SIG-M5 treated with dmso at 0.1 percent for 504 hours (cell line): ENCODE measurements at regions not wholly inside any gene's neighbourhood (a gene's known extent, or its start where the extent isn't known, plus 50 kb on each side); places are given as distances from the start of the nearest gene placed in this dataset.

Source experiments
- DNase-seq: peaks from one replicate; lab custom pipeline; 2025; ENCODE audit not compliant: unreplicated experiment; lab: John Stamatoyannopoulos, UW

DNA sequence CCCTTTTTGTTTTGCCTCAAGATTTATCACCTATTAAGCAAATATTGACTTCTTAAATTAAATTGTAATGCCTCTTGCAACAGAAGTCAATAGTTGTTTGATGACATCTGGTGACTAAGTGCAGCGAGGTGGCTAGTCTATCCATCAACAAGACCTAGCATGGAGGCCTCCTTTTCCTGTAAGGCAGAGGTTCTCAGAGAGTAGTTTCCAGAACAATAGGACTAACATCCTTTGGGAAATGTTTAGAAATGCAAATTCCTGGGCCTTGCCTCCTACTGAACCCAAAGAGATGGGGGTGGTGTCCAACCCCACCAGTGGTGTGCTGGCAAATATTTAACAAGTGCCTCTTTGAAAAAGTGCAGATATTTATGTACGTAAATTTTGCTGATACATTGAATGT lies 143.7 kb downstream of the SCP2D1 start:
- DNase-seq = no peak

DNA sequence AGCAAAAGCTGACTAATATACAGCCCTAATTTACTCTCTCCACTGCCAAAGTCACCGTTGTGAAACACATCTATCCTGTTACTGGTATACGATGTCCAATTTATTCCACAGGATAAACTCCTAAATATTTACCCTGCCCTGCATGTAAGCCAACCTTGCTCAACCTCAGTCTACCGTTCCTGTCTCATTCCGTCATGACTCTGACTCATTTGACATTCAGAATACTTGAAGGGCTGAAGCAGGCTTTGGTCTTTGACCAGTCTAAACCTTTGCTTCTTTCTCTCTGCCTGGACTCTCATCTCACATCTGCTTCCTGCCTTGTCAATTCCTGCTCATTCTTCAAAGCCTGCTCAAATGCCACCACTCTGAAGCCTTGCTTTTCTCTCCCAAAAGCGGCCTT lies 157.5 kb downstream of the SCP2D1 start:
- no peak for DNase-seq

DNA sequence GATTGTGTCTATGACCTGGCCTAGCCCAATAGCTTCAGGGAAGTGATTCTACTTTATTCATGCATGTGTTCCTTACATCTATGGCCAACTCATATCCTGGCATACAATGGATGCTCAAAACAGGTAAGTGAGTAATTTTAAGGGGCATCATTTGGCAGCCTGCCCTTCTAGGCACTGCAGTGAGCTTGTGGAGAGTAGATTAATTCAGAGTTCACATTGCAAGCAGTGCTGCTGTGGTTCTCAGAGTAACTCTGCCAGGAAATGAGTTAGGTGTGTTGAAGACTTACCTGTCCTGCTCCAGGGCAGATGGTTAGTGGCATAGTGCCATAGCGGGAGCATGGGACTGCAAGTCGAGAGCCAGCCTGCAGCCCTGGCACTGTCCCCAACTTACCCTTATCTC lies 158.0 kb downstream of the SCP2D1 start:
- no peak for DNase-seq

DNA sequence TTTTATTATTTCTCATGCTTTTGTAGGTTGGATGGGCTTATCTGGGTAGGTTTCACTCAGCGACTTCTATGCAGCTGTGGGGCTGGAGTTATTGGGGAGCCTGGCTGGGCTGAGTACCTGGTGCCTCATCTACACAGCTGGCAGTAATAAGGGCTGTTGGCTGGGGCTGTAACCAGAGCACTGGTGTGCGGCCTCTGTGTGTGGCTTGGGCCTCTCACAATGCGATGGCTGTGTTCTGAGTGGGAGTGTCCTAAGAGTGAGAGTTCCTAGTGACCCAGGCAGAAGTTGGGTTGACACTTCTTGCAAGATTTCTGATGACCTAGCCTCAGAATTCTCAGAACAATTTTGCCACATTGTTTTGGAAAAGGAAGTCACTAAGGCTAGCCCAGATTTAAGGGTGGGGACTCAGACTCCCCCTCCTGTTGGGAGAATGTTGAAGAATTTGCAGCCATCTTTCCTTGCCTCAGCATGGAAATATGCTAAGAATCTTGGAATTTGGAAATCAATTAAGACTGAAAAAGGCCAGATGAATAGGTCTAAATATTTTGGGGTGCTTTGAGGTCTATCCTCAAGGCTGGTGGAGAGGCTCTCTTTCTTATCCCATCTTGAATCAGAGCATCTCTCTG lies 158.8 kb downstream of the SCP2D1 start:
- no peak for DNase-seq

DNA sequence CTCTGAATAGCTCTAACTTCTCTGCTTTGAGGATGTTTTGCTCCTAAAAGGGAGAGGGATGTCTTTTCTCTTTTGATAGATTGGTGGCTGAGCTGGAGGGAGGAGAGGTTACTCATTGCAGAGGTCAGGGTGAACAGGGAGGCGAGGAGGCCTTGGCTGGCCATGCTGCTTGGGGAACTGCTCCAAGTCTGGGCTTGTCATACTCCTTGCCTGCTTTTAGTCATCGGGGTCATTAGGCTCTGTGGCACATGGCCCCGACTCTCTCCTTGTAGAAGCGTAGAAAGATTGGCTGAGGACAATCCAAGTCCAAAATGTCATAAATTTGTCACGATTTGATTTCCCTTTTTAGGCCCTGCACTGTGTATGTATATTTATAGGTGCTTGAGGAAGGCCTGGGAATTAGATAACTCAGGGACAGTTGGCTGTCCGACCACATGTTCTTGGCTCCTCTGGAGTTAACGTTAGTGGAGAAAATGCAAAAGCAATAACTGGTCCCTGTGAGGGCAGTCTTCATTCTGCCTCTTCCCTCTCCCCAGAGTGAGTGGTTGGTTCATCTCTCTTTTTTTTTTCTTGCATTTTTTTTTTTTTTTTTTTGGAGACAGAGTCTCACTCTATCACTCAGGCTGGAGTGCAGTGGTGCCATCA lies 160.1 kb downstream of the SCP2D1 start:
- no peak for DNase-seq

DNA sequence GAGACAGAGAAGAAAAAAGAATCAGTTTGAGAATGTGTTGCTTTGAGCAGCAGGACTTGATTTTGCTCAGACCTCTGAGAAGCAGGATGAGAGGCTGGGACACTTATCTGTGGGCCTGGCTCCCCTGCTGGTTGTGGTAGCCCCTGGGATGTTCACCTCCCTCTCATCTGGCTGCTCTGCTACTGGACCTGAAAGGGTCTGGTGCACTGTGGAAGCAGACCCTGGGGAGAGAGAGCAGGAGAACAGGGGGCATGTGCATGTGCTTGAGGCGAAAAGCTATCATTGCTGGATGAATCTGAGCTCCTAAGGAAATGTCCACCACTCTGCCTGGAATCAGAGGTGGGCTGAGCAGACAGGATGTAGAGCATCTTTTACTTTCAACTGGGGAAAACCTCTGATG lies 161.1 kb downstream of the SCP2D1 start:
- no peak for DNase-seq

DNA sequence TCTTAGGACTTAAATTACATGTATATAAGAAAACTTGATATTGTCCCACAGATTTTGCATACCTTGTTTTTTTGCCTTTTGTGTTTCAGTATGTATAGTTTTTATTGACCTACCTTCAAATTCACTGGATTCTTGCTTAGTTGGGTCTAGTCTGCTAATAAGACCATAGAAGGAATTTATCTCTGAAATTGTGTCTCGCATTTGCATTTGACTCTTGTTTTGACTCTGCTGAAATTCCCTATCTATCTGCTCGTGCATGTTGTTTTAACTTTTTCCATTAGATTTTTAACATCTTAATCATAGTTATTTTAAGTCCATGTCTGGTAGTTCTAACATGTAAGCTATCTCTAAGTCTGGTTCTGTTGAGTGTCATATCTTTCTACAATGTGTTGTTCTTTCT lies 163.9 kb downstream of the SCP2D1 start:
- no peak for DNase-seq

DNA sequence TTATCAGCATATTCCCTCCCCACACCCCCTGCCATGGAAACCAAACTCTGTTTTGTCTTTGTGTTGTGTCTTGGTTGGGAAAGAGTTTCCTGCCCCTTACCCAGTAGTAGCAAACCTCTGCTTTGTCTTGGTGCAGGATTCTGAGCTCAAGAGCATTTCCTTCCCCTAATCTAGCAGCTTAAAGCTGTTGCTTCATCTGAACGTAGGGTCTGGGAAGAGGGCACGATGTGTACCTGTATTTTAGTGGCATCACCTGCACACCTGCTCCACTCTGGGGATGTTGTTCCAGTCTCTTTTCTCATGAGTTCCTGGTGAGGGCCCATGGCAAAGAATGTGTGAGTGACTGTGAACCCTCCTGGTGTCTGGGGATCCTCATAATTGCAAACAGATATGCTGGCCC lies 164.7 kb downstream of the SCP2D1 start:
- no peak for DNase-seq

DNA sequence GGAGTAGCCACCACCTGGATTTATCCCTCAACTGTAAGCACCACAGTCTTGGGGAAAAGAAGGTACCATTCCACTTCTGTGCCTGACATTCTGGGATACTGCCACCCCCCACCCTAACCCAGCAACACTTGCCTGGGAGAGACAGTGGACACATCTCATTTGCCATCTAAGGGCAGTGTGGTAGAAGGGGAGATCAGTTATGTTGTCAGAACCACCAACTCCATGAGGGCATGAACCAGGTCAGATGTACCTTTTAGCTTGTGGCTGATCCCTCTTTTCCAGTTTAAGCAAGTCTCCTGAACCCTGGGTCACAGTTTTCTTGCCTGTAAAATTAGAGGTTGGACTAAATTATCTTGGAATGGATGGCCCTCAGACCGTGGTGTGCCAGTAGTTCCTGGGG lies 165.5 kb downstream of the SCP2D1 start:
- DNase-seq = no peak

DNA sequence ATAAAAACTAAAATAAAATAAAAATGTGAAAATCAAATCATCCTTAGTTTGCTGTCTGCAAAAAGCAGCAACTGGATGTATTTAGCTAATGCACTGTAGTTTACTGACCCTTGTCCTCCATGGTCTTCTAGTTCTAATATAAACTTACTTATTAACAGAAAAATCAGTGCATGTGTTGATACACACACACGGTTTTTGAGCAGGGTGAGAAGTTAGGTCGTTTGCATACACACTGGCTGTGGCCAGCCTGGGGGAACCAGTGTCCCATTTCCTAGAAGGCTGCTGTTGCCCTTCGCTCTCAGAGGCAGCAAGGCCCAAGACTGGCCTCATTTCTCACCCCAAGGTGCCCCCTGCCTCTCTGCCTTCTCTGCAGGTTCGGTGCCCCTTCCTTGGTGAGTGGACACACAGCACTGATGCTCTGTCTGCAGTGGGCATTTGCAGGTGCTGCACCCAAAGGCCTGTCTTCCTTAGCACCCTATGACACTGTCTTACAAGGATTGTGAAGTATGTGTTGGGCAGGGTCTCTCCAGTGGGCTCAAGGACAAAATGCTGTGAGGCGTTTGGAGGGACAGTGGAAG lies 168.5 kb downstream of the SCP2D1 start:
- no peak for DNase-seq

DNA sequence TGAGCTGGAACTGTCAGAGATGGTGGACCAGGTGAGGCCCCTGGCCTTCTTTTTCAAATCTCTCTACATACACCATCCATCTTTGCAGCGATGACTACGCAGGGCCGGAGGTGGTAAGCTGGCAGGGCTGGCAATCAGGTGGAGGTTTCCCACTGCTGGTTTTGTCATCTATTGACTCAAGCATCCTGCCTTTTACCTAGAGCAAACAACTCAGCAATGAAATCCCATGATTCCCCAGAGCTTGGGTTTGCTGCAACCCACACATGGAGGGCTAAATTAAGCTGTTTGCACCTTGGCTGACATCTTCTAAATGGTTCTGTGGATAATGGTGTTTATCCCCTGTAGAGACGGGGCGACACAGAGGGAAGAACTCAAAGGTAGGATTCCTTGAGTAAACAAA lies 170.2 kb downstream of the SCP2D1 start:
- DNase-seq = no peak

DNA sequence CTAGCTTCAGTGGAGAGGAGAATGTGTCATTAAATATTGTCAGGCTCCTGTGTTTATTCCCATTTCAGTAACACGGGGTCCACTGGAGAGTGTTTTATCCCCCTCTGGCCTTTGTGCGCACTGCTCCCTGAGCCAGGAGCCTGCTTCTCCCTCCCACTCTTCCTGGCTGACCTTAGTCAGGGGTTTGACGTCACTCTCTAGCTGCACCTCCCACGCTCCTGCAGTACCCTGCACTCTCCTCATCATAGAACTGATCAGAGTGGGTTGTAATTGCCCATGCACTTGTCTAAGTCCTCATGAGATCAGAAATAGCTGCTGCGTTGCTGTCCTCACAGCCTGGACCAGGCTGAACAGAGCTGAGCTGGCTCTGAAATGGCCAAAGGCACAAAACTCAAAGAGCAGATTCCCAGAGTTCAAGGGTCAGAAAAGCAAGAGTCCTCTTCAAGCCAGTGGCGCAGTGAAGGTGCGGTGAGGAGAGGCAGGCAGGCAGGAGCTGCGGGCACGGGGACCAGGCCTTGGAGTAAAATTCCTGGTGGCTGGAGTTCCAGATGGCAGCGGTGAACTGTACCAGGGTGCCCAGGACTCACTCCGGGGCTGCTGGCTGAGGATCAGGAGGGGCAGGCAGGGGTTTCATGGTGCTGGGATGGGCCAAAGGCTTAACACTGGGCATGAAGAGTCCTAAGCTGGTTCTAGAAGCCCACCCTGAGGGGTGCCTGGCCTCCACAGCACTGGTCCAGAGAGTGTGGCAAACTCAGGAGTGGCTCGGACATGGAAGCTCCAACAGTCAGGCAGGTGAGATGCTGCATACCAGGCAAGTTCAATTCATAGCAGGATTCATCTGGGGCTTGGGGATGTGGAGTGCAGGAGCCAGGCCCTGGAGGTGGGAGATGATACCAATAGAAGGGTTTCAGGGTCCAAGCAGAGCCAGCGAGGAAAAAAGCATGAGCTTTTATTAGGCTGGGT lies 170.9 kb downstream of the SCP2D1 start:
- no peak for DNase-seq

DNA sequence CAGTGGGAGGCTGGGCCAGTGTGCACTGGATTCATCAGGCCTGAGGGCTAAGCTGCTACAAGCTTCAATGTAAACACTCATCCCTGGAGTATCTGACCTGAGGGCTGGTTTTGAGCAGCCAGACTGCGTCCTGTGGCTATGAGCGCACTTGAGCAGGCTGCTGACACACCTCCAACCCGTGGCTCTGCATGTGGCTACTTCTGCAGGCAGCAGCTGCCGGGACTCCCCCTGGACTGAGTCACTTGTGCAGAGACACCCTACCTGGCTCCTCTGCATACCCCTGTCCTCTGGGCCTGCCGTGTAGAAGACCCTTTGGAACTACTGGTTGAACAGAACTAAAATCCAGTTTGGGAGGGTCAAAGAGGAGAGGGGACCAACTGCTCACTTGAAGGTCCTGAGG lies 172.0 kb downstream of the SCP2D1 start:
- DNase-seq = no peak

DNA sequence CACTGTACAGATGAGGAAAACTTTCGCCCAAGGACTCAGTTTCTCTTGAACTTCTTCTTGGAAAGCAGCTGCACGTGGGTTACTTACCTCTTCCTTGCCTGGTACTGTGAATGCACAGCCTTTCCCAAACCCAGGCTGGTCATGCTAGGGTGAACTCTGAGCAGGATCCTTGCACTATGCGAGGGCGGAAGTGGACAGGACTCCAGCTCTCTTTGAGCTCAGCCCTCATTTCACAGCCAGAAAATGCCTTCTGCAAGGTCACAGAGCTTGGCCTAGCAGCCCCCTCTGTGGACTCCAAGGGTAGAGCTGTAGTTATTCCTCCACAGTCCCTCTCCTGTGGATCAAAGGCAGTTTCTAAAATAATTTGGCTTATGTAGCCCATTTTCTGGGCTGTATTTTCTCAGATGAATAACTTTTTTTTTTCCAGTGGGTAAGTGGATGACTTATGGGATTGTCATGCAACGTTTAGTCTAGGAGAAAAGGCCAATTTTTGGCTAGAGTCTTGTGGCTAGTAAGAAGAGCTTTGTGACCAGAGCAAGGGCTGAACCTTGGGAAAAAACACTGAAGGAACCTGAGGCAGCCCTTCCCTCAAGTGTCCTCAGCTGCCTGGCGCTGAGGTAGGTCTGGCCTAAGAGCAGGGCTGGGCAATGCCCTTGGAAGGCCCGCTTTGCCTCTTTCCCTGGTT lies 172.7 kb downstream of the SCP2D1 start:
- DNase-seq = no peak

DNA sequence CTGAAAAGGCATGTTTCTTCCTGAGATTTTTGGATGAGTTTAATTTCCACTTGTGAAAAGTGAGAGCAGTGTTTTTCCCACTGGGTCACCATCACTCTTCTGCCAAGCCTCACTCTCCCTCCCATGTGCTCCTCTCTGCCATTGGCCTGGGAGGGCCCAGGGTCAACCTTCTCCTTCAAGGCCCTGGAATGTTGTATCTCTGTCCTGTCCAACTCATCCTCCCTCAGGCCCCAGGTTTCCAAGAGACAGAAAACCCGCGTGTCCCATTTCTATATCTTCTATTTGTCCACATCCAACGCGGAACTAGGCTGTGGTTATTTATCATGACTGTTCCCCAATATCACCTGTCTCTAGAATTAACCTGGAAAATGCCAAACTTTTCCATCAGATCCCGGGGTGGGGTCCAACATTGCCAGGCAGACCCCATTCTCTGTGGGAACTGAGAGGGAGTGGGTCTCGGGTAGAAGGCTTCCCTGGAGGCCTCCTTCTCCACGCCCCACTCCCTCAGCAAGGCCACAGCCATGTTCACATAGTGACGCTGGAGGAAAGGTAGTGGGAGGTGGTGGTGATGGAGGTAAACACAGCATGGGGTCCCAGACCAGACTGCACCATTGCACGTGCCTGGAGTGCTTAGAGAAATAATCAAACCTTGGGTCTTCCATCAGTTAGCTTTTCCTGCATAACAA lies 173.5 kb downstream of the SCP2D1 start:
- DNase-seq = no peak

DNA sequence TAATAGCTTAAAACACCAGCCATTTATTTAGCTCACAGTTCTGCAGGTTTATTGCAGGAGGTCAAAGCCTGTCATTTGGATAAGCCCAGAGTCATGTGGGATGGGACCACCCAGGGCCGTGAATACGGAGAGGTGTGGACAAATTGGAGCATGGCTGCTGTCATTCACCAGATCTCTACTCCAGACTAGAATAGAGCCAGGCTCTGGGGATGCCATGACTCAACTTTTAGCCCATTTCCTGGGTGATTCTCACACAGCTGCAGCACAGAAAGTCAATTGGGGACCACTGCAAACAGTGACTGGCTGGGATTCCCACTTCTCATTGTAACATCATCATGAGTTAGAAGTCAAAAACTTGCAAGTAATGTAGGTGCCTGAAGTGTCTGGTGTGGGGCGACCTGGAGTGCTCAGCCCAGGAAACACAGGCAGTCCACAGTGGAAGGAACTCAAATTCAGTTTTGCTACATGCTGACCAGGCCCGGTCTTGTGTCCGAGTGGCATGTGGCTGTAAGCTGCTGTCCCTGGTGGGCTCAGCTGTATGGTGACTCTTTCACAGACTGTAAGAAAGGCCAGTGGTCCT lies 174.3 kb downstream of the SCP2D1 start:
- DNase-seq = no peak

DNA sequence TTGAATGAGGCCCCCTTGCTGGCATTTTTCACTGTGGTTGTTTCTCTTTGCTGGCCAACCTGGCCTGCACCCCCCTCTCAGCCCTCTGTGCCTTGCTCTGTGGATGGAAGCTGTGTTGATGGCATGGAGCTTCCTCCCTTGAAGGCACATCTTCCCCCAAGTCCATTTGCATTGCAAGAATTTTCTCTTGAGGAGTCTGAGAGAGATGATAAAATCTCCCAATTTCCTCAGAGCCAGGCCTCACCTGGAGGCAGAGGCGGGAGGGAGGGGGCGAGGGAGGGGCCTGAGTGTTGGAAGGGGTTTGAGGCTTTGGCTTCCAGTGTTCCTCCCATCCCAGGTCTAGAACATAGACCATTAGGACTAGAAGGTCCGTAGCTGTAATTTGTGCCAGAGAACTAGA lies 175.1 kb downstream of the SCP2D1 start:
- DNase-seq = no peak

DNA sequence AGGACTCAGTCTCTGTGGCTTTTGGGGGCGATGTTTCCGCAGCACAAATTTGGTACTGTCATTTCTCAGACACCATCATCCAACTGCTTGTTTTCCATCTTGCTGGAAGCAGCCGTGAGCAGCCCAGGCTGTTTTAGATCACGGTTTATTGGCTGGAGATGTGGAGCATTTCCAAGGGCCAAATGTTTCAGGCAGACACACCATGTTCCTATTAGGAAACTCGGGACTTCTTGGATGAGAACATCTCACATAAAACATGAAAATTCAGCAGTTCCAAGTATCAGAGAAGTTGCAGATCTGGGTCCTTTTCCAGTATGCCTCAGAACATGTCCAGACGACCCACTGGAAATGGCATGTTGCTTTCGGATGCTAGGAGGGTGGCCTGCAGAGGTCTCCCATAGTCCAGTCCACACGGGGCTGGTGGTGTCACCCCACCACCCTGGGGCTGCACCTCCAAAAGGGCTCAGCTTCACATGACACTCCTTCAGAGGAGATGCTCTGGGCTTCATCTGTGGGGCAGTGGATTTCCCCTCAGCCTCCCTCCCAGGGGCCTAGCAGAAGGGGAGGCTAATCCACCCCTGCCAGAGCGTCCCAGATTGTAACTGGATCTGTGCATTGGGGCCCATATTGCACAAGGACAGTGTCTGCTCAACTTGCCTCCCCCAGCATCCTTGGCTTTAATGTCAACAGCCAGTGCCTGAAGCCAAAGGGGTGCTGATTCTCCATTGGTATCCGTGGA lies 176.3 kb downstream of the SCP2D1 start:
- DNase-seq = no peak

DNA sequence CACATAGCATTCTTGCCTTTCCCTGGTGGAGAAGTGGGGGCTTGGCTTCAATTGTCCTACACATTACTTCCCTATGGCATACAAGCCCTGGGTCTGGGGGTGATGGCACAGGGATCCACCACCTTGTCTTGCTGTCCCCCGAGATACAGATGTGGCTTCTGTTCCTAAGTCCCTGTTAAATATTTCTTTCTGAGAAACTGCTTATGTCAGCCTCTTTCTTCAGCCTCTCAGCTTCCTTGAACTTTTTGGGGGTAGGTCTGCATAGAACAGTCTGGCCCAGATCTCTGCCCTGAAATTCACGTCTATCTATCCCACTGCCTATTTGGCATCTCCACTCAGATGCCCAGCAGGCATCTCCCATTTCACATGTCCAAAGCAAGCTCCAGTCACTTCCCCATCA lies 177.4 kb downstream of the SCP2D1 start:
- DNase-seq = no peak

DNA sequence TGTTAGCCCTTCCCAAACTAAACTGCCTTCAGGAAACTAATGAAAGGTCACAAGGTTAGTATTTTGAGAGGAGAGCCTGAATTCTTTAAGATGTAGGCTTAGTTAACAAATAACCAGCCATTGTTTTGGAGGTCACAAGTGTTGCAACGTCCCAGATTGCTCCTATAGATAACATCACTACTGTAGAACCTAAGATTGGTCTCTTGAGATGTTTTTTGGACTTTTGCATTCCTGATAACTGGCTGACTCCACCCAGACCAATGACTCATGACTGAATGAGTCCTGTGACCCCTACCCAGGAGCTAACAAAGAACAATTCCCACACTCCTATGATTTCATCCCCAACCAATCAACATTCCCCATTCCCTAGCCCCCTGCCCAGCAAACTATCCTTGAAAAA lies 178.8 kb downstream of the SCP2D1 start:
- DNase-seq = no peak
